ENCODE measurements at regions not wholly inside any gene's neighbourhood (a gene's known extent, or its start where the extent isn't known, plus 50 kb on each side); places are given as distances from the start of the nearest gene placed in this dataset.

GRCh38 chr5:60102961-60103693, 209.6 kb upstream of the PDE4D start:
- no peak for TF ChIP-seq MXI1 (IDR thresholded peaks at IDR 0.05; ENCODE audit: low read depth, low read length)
- TF ChIP-seq CHD2 (IDR thresholded peaks at IDR 0.05; ENCODE audit: borderline replicate concordance, low read depth, low read length) = no peak
- TF ChIP-seq EED (IDR thresholded peaks at IDR 0.05; ENCODE audit: low read depth) = no peak
- no peak for TF ChIP-seq POLR2AphosphoS5 (IDR thresholded peaks at IDR 0.05; ENCODE audit: low read length)
- no peak for TF ChIP-seq CBX5 (IDR thresholded peaks at IDR 0.05; ENCODE audit: low read depth)
- TF ChIP-seq POLR2A (IDR thresholded peaks at IDR 0.05; ENCODE audit: low read depth, low read length) = no peak
- TF ChIP-seq EZH2 (IDR thresholded peaks at IDR 0.05; ENCODE audit: borderline replicate concordance, control insufficient read depth, low read depth, low read length) = no peak
